K562 (cell line): ENCODE measurements at regions not wholly inside any gene's neighbourhood (a gene's known extent, or its start where the extent isn't known, plus 50 kb on each side); places are given as distances from the start of the nearest gene placed in this dataset.

Source experiments
- ATAC-seq: fragments of 200-7000 bp; cut with Tn5 transposase; 3 replicates; pipeline ENCODE4 v1.9.1; 2020; ENCODE audit warnings: moderate library complexity
- BruUV-seq: library from RNA; stranded (reverse); fragments of 400-500 nt; replicated peaks from 2 replicates; lab custom pipeline; 2021; lab: Mats Ljungman, UMichigan
- CTCF ChIA-PET: fragments of 300-600 bp; formaldehyde crosslinking; extraction: SDS; loops from one replicate; lab custom pipeline; 2021; ENCODE audit warnings: low intra/inter-chr PET ratio; lab: Yijun Ruan, JAX
- POLR2A ChIA-PET: fragments of 300-600, 350-650 bp; sonication (Branson Sonifier 250); formaldehyde crosslinking; extraction: SDS; loops from one replicate; lab custom pipeline; 2021; ENCODE audit warnings: antibody characterized with exemption, inconsistent platforms; lab: Yijun Ruan, JAX
- DNase-seq, 4 experiments: peaks; one replicate each; pipeline versions ENCODE4 v3.0.0 to v3.0.0-alpha.2; 2011 to 2018; ENCODE audit warnings: low spot score in 3 of 4, mixed read lengths in 3 of 4; ENCODE audit errors: extremely low read depth in 1 of 4
- FAIRE-seq: peaks from 2 replicates; lab custom pipeline; 2011; peaks lifted over from hg19 to GRCh38; lab: Jason Lieb, UNC
- H2AFZ ChIP-seq: 2 replicates; pipeline ENCODE4 v1.6.0; 2011; ENCODE audit warnings: low read depth, low read length, control low read depth, inconsistent platforms
- H3K27ac ChIP-seq: fragments of 200-600 bp; 3 replicates; pipeline ENCODE4 v1.8.0; 2011; ENCODE audit warnings: low read depth, mild to moderate bottlenecking, control low read depth, inconsistent platforms, low read length, moderate library complexity, mixed read lengths; ENCODE audit errors: extremely low read depth
- H3K27me3 ChIP-seq, 2 experiments: fragments of 300-600 bp in 1 of 2; 2 replicates in 1 of 2; 3 replicates in 1 of 2; pipeline versions ENCODE4 v1.6.0 to v1.8.0; 2011; ENCODE audit warnings: inconsistent platforms in 2 of 2, low read length in 2 of 2, mild to moderate bottlenecking in 1 of 2, mixed read lengths in 1 of 2, moderate library complexity in 1 of 2; ENCODE audit not compliant: control insufficient read depth in 2 of 2, insufficient read depth in 2 of 2
- H3K36me3 ChIP-seq: fragments of 300-600 bp; 3 replicates; pipeline ENCODE4 v1.8.0; 2011; ENCODE audit warnings: mild to moderate bottlenecking, low read length, inconsistent platforms; ENCODE audit not compliant: control insufficient read depth, insufficient read depth
- H3K4me1 ChIP-seq, 2 experiments: fragments of 200-600 bp in 1 of 2; replicated peaks in 1 of 2; 2 replicates in 1 of 2; 3 replicates in 1 of 2; pipeline versions ENCODE4 v1.5.1 to v1.8.0; 2011; ENCODE audit warnings: inconsistent platforms in 2 of 2, low read length in 2 of 2, mild to moderate bottlenecking in 1 of 2, mixed read lengths in 1 of 2, moderate library complexity in 1 of 2; ENCODE audit not compliant: control insufficient read depth in 2 of 2, insufficient read depth in 2 of 2
- H3K4me2 ChIP-seq: 2 replicates; pipeline ENCODE4 v1.6.1; 2011; ENCODE audit warnings: low read length, control low read depth, inconsistent platforms, mixed read lengths; ENCODE audit not compliant: insufficient read depth
- H3K4me3 ChIP-seq: fragments of 200-600 bp; sonication (generic), shearing (Covaris generic); 2 replicates; pipeline ENCODE4 v1.5.1; 2016; ENCODE audit warnings: control low read depth, inconsistent platforms
- H3K79me2 ChIP-seq: fragments of 200-600 bp; 3 replicates; pipeline ENCODE4 v1.8.0; 2011; ENCODE audit warnings: low read length, inconsistent platforms; ENCODE audit not compliant: control insufficient read depth, insufficient read depth
- H3K9ac ChIP-seq, 2 experiments: 2 replicates each; pipeline versions ENCODE4 v1.6.0 to v1.6.1; 2011; ENCODE audit warnings: low read depth in 2 of 2, low read length in 2 of 2, control low read depth in 1 of 2, inconsistent platforms in 1 of 2, mild to moderate bottlenecking in 1 of 2, mixed read lengths in 1 of 2; ENCODE audit not compliant: insufficient read depth in 1 of 2
- H3K9me1 ChIP-seq: one replicate; pipeline ENCODE4 v1.6.0; 2011; ENCODE audit warnings: inconsistent platforms, mild to moderate bottlenecking, low read length, moderate library complexity; ENCODE audit not compliant: control insufficient read depth, insufficient read depth
- H3K9me3 ChIP-seq: replicated peaks from 2 replicates; pipeline ENCODE4 v1.5.1; 2011; ENCODE audit warnings: low read depth, low read length, inconsistent platforms; ENCODE audit not compliant: control insufficient read depth, insufficient read depth
- H4K20me1 ChIP-seq: replicated peaks from 2 replicates; pipeline ENCODE4 v1.6.1; 2011; ENCODE audit warnings: low read length, inconsistent platforms, mixed read lengths; ENCODE audit not compliant: control insufficient read depth, insufficient read depth
- ADNP ChIP-seq: fragments of 200-800 bp; sonication (Bioruptor generic); IDR thresholded peaks from 2 replicates; pipeline ENCODE4 v1.6.1; 2016; ENCODE audit warnings: missing genetic modification characterization, missing compliant biosample characterization
- CEBPG ChIP-seq, 3 experiments: fragments of 200-800 bp in 1 of 3; sonication (Bioruptor generic) in 1 of 3; sonication (generic) in 1 of 3; formaldehyde crosslinking in 1 of 3; IDR thresholded peaks in 2 of 3; conservative IDR thresholded peaks in 1 of 3; 2 replicates each; pipeline versions ENCODE4 v1.6.1 to v1.8.0; 2016 to 2022; ENCODE audit warnings: missing compliant biosample characterization in 2 of 3, missing genetic modification characterization in 2 of 3, mild to moderate bottlenecking in 1 of 3, missing genetic modification reagents in 1 of 3
- EWSR1 ChIP-seq: fragments of 450-650 bp; IDR thresholded peaks from 2 replicates; pipeline ENCODE4 v1.6.1; 2018; ENCODE audit warnings: borderline replicate concordance, mild to moderate bottlenecking, low read depth, moderate library complexity; ENCODE audit not compliant: partially characterized antibody
- FOXJ3 ChIP-seq: sonication (generic); formaldehyde crosslinking; IDR thresholded peaks from 2 replicates; pipeline ENCODE4 v1.4.0; 2020; ENCODE audit warnings: mild to moderate bottlenecking, missing genetic modification reagents
- KLF10 ChIP-seq: fragments of 250-450 bp; sonication (Bioruptor Pico); IDR thresholded peaks from 2 replicates; pipeline ENCODE4 v1.6.1; 2021; ENCODE audit warnings: matching md5 sums
- SRSF9 ChIP-seq: fragments of 200-400 bp; formaldehyde crosslinking; IDR thresholded peaks from 2 replicates; pipeline ENCODE4 v1.6.1; 2017; ENCODE audit warnings: low read depth, low read length, borderline replicate concordance
- TCF15 ChIP-seq: fragments of 250-450 bp; sonication (Bioruptor Pico); IDR thresholded peaks from 2 replicates; pipeline ENCODE4 v1.8.0; 2022; ENCODE audit warnings: moderate library complexity, mild to moderate bottlenecking, inconsistent platforms
- ZNF277 ChIP-seq: fragments of 250-450 bp; sonication (Bioruptor Pico); IDR thresholded peaks from 2 replicates; pipeline ENCODE4 v1.8.0; 2022; ENCODE audit warnings: inconsistent platforms, mild to moderate bottlenecking, moderate library complexity, borderline replicate concordance
- ZNF76 ChIP-seq: fragments of 250-450 bp; sonication (Bioruptor Pico); IDR thresholded peaks from 2 replicates; pipeline ENCODE4 v1.4.0; 2020; ENCODE audit warnings: mild to moderate bottlenecking, moderate library complexity, borderline replicate concordance
- WGBS: fragments of 100-300 bp; shearing (Covaris generic); methylation state at CpG from one replicate; pipeline ENCODE4 v1.1.6; 2016; ENCODE audit warnings: low coverage, mixed read lengths; ENCODE audit not compliant: insufficient coverage; ENCODE audit errors: missing lambda C conversion rate; 5-methylcytosine and 5-hydroxymethylcytosine counted together
- in situ Hi-C: fragments of 300-500 bp; cut with MboI; formaldehyde crosslinking; loops from 4 replicates; pipeline ENCODE4 v1.15.0; 2018; ENCODE audit warnings: inconsistent platforms, mixed read lengths
- intact Hi-C: fragments of 100-400 bp; cut with micrococcal nuclease; formaldehyde crosslinking; loops from 2 replicates; pipeline ENCODE4 v1.14.2; 2022

- BruUV-seq, result no TSS peak
- H3K4me2 ChIP-seq, result no peak overlapping the region
- CTCF ChIA-PET, result no interaction called here
- ATAC-seq (no peak), DNase-seq (no peak), FAIRE-seq (no peak)
- no peaks in the 10 kb centered on the region for H4K20me1 ChIP-seq
- H3K79me2 ChIP-seq, result no peaks in the 10 kb centered on the region
- no peaks in the 10 kb centered on the region for H3K9me3 ChIP-seq
- no peak overlapping the region for H2AFZ ChIP-seq
- POLR2A ChIA-PET, result interaction anchor here (0.6 kb wide), 2 partner anchors 12 to 1623 kb away, joined by 4 read pairs; no protein-coding TSS in a partner anchor
- no peaks in the 10 kb centered on the region for H3K4me1 ChIP-seq
- no peaks in the 10 kb centered on the region for H3K36me3 ChIP-seq
- H3K27ac ChIP-seq, result no peak overlapping the region
- WGBS, result 0% methylated on average over 1 of the region's 1 CpG
- in situ Hi-C loops, result no loop called here
- peaks cover 0 to 5% of the 10 kb centered on the region in 2 experiments; a peak in 1 of 5 replicates for H3K27me3 ChIP-seq
- H3K9ac ChIP-seq, result no peak overlapping the region
- TF ChIP-seq TCF15 (CRISPR knock-in tag), result no peak
- no peak for TF ChIP-seq ADNP (tag)
- no peak for TF ChIP-seq SRSF9
- no peak for TF ChIP-seq FOXJ3
- no peak for TF ChIP-seq KLF10 (CRISPR knock-in tag)
- TF ChIP-seq ZNF277, result no peak
- TF ChIP-seq ZNF76 (CRISPR knock-in tag), result no peak
- TF ChIP-seq EWSR1, result no peak
- no peak for TF ChIP-seq CEBPG (CRISPR knock-in tag; IDR thresholded peaks at IDR 0.05)
- TF ChIP-seq CEBPG (tag; conservative IDR thresholded peaks at IDR 0.05 in 1 of 2, IDR thresholded peaks at IDR 0.05 in 1 of 2), result no peak
- intact Hi-C loops, result no loop called here
- no peaks in the 10 kb centered on the region for H3K9me1 ChIP-seq
- no peak overlapping the region for H3K4me3 ChIP-seq
These were observed 530.2 kb downstream of the MCTP2 start for GRCh38 chr15:94761574-94761973.
